GM18907 (cell line): ENCODE measurements at regions not wholly inside any gene's neighbourhood (a gene's known extent, or its start where the extent isn't known, plus 50 kb on each side); places are given as distances from the start of the nearest gene placed in this dataset.
"Not testable (repeated sequence)": the region's sequence is repeated elsewhere in the genome, so short reads cannot be mapped to it uniquely, and the experiment has no call there.

Experiments used
- ATAC-seq: cut with Tn5 transposase; IDR thresholded peaks from one replicate; pipeline ENCODE4 v1.9.1; 2021; ENCODE audit warnings: mild to moderate bottlenecking, moderate library complexity; ENCODE audit not compliant: unreplicated experiment

GRCh38 chr21:20201323-20201722, 796.9 kb upstream of the NCAM2 start:
- ATAC-seq = not testable (repeated sequence)

- no peak for ATAC-seq
Measured at GRCh38 chr21:20207335-20207734, 790.9 kb upstream of the NCAM2 start.

- no peak for ATAC-seq
Measured at GRCh38 chr21:20215959-20216358, 782.2 kb upstream of the NCAM2 start.

- no peak for ATAC-seq
Measured at GRCh38 chr21:20220586-20220985, 777.6 kb upstream of the NCAM2 start.

GRCh38 chr21:20221981-20222380, 776.2 kb upstream of the NCAM2 start:
- ATAC-seq = not testable (repeated sequence)

- ATAC-seq = not testable (repeated sequence)
Measured at GRCh38 chr21:20236649-20237048, 761.6 kb upstream of the NCAM2 start.

- ATAC-seq = no peak
Measured at GRCh38 chr21:20249401-20249800, 748.8 kb upstream of the NCAM2 start.

- no peak for ATAC-seq
Measured at GRCh38 chr21:20250337-20250736, 747.9 kb upstream of the NCAM2 start.

GRCh38 chr21:20253261-20253660, 744.9 kb upstream of the NCAM2 start:
- ATAC-seq = no peak

GRCh38 chr21:20254964-20255363, 743.2 kb upstream of the NCAM2 start:
- ATAC-seq = no peak

GRCh38 chr21:20257052-20257740, 741.0 kb upstream of the NCAM2 start:
- ATAC-seq = no peak

GRCh38 chr21:20258542-20258941, 739.7 kb upstream of the NCAM2 start:
- ATAC-seq = no peak

GRCh38 chr21:20259031-20259867, 739.0 kb upstream of the NCAM2 start:
- ATAC-seq = no peak

- ATAC-seq = no peak
Measured at GRCh38 chr21:20260124-20260523, 738.1 kb upstream of the NCAM2 start.

GRCh38 chr21:20261364-20261763, 736.8 kb upstream of the NCAM2 start:
- ATAC-seq = no peak

- no peak for ATAC-seq
Measured at GRCh38 chr21:20265707-20266440, 732.3 kb upstream of the NCAM2 start.

GRCh38 chr21:20266441-20266710, 731.8 kb upstream of the NCAM2 start:
- no peak for ATAC-seq

GRCh38 chr21:20270365-20271055, 727.7 kb upstream of the NCAM2 start:
- no peak for ATAC-seq

GRCh38 chr21:20272791-20273362, 725.3 kb upstream of the NCAM2 start:
- no peak for ATAC-seq

GRCh38 chr21:20276377-20276776, 721.8 kb upstream of the NCAM2 start:
- no peak for ATAC-seq

GRCh38 chr21:20276954-20277353, 721.3 kb upstream of the NCAM2 start:
- no peak for ATAC-seq
